Testis (tissue), 2 donors: ENCODE measurements at regions not wholly inside any gene's neighbourhood (a gene's known extent, or its start where the extent isn't known, plus 50 kb on each side); places are given as distances from the start of the nearest gene placed in this dataset.

ENCODE experiments used
- POLR2A ChIP-seq: fragments of 450-650 bp; IDR thresholded peaks from one replicate; pipeline ENCODE4 v1.6.1; 2017; ENCODE audit warnings: antibody characterized with exemption, mild to moderate bottlenecking, moderate library complexity
- TF ChIP-seq, protein P1 (sequence below), 3 experiments: fragments of 450-650 bp in 2 of 3; fragments of 200-600 bp in 1 of 3; sonication (generic) in 1 of 3; IDR thresholded peaks; one replicate each; pipeline ENCODE4 v1.5.1; 2016 to 2019; ENCODE audit warnings: antibody characterized with exemption in 3 of 3, mild to moderate bottlenecking in 2 of 3, moderate library complexity in 1 of 3

DNA sequence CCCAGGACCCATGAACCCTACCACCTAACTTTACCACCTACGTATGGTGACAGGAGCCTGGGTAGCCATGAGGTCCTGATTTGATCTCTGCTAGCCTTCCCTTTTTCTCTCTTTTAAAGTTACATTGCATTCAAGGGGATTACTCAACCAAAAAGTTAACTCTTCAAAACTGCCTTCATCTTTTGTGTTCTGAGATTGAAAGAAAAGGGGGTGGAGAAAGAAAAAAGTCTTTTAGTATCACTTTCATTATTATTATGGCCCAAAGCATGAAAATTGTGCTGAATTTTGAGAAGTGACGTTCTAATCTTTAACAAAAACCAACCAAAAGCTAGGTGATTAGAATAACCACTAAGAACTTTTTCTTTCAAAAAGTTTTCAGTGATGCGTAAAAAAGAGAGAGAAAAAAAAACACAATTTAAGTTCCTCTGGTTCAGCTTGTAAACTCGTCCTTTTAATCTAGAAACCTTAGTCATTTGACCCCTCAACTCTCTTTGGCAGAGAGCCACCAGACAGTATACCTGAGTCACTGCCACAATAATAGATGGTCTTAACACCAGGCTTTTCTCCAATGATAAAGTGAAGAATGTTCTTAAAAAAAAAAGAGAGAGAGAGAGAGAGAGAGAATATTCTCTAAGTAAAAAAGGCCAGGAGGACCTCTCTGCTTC lies 347.4 kb upstream of the FGF13 start:
- TF ChIP-seq, protein P1, sequence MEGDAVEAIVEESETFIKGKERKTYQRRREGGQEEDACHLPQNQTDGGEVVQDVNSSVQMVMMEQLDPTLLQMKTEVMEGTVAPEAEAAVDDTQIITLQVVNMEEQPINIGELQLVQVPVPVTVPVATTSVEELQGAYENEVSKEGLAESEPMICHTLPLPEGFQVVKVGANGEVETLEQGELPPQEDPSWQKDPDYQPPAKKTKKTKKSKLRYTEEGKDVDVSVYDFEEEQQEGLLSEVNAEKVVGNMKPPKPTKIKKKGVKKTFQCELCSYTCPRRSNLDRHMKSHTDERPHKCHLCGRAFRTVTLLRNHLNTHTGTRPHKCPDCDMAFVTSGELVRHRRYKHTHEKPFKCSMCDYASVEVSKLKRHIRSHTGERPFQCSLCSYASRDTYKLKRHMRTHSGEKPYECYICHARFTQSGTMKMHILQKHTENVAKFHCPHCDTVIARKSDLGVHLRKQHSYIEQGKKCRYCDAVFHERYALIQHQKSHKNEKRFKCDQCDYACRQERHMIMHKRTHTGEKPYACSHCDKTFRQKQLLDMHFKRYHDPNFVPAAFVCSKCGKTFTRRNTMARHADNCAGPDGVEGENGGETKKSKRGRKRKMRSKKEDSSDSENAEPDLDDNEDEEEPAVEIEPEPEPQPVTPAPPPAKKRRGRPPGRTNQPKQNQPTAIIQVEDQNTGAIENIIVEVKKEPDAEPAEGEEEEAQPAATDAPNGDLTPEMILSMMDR (IDR thresholded peaks at IDR 0.05): no peak
- no peak for TF ChIP-seq POLR2A
